Posterior vena cava (tissue), 2 donors: ENCODE measurements at regions not wholly inside any gene's neighbourhood (a gene's known extent, or its start where the extent isn't known, plus 50 kb on each side); places are given as distances from the start of the nearest gene placed in this dataset.

Experiments
- DNase-seq: peaks from one replicate; pipeline ENCODE4 v3.0.0-alpha.2; 2020; ENCODE audit warnings: low spot score
- intact Hi-C, 2 donors: fragments of 100-400 bp; cut with DNase I; formaldehyde crosslinking; loops; one replicate each; pipeline versions ENCODE4 v1.14.1 to v1.14.2; 2022 to 2023
- donor health status: DM: yes; HTN: yes; CAD: no.
- donor health status: DM: yes; HTN: yes; CAD: no.

- intact Hi-C loops: no loop called here
- DNase-seq: no peak
Observed at GRCh38 chr2:74735009-74735408, 81.0 kb downstream of the SEMA4F start.

GRCh38 chr2:74735564-74735963, 81.5 kb downstream of the SEMA4F start:
- intact Hi-C loops: no loop called here
- DNase-seq: no peak

- intact Hi-C loops: no loop called here
- no peak for DNase-seq
Observed at GRCh38 chr2:74736589-74736988, 82.5 kb downstream of the SEMA4F start.

GRCh38 chr2:74738586-74738985, 84.5 kb downstream of the SEMA4F start:
- intact Hi-C loops: no loop called here
- no peak for DNase-seq

GRCh38 chr2:74739129-74739528, 85.1 kb downstream of the SEMA4F start:
- no peak for DNase-seq
- intact Hi-C loops: no loop called here

DNA sequence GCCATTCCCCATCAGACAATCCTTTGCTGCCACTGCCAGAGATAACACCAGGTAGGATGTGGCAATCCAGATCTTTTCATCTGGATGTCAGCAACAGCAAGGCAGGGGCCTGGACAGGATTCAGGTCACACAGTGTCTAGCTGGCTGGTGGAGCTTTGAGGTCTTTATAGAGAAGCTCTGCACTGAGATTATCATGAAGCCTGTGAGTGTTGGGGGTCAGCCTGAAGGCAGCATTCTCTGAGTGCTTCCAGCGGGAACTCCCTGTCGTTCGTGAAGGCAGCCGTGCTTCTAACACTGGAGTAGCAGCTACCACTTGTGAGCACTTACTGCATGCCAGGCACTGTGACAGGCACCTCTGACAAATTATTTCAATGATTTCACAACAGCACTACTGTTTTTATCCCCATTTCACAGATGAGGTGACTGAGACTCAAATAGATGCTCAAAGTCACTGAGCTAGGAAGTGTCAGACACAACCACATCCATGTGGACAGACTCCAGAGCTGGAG, 85.7 kb downstream of the SEMA4F start:
- no peak for DNase-seq
- intact Hi-C loops: loop anchor here in 1 of 2 donors (2.0 kb wide), 1 partner anchor 77 kb away; no protein-coding TSS in a partner anchor

DNA sequence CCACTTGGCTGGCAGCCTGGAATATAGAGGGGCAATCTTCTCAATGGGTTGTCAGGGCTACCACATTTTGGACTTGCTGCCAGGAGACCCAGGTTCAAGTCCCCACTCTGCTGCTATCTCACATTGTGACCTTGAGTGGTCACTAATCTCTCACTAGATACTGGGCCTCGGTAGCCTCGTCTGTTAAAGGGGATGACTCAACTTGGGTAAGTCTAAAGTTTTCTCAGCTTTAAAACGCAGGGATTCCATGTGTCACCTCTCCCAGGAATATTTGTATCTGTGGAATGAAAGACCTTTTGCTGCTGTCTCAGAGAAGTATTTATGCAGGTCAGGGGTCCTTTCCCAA, 86.3 kb downstream of the SEMA4F start:
- intact Hi-C loops: loop anchor here in 1 of 2 donors (2.0 kb wide), 1 partner anchor 76 kb away; no protein-coding TSS in a partner anchor
- DNase-seq: no peak

DNA sequence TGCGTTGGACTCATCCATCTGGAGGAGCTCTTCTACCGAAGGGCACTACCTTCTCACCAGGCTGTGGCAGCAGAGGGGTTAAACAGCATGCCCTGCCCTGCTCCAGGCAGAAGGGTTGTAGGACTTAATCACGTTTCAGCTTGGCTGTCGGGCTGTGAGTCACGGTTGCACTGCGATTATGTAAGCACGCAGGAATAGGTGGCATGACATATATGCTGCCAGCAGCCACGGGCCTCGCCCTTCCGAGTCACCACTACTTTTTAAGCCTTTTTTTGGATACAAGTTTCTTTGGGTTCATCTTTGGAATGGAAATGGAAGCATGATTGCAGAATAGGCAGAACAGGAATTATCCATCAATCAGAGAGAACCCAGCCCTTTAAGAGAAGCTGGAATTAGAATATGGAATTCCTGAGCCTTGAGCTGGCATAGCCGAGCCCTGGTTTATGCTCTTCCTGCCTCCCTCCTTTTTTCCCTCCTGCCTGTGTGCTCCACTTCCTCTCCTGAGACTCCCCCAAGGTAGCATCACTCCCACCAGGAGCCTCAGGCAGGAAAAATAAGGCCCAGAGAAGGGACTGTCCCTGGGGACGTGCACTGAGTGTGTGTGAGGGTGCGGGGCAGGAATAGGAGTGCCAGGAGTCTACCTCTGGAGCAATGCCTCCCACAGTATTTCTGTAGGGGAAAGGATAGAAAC, 86.8 kb downstream of the SEMA4F start:
- intact Hi-C loops: loop anchor here in 1 of 2 donors (2.0 kb wide), 1 partner anchor 76 kb away; no protein-coding TSS in a partner anchor
- peak; percentile 85 for DNase-seq

DNA sequence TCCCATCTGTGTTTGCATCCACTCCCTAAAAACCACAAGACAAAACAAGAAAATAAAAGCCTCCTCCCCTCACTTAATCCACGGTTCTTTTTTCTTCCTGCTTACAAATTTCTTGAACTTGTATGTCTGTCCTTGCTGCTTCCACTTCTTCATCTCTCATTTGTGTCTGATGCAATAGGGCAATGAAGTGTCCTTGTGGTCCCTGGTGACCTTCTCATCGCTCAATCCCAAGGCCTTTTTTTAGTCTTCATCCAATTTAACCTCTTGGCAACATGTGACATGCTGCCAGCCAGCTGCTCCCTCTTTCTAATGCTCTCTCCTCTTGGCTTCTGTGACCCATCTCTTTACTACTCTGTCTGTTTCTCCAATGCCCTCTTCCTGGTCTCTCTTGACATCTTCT, 87.6 kb downstream of the SEMA4F start:
- intact Hi-C loops: loop anchor here in 1 of 2 donors (2.0 kb wide), 1 partner anchor 75 kb away; no protein-coding TSS in a partner anchor
- no peak for DNase-seq

DNA sequence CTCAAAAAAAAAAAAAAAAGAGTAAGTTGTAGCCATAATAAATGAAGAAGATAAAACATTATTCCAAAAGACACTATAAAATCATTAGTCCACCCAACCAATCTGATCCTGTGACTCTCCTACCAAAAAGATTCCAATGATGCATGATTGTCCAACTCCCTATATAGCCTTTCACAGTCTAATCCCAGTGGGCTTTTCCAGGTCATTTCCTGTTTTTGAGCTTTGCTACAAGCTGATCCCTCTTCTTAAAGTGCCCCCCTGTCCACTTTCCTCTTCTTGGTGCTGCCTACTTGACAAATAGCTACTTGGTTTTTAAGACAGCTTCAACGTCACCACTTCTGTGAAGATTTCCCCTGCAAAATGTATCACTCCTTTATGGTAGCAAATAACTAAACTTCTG, 88.4 kb downstream of the SEMA4F start:
- intact Hi-C loops: no loop called here
- DNase-seq: no peak

DNA sequence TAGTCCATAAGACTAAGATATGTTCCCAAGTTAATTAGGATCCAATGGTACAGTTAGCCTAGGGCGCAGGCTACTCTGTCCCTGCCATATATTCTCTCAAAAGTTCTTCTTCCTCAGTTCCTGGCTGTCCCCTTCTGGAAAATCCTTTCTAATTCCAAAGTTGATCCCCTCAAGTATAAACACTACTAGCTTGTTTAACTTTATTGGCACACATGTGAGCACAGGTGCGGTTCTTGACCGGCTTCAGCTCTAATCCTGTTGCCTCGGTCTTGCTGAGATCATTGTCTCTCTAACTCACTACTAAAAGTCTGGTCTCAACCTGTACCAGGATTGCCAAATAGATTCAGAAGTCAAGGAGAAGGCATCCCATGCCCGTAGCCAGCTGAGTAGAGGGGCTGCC, 89.0 kb downstream of the SEMA4F start:
- intact Hi-C loops: no loop called here
- no peak for DNase-seq

GRCh38 chr2:74743778-74744177, 89.7 kb downstream of the SEMA4F start:
- no peak for DNase-seq
- intact Hi-C loops: no loop called here

GRCh38 chr2:74744731-74745515, 89.0 kb upstream of the HK2 start:
- intact Hi-C loops: no loop called here
- no peak for DNase-seq

- no peak for DNase-seq
- intact Hi-C loops: no loop called here
Observed at GRCh38 chr2:74745766-74746165, 88.2 kb upstream of the HK2 start.

GRCh38 chr2:74746480-74746879, 87.4 kb upstream of the HK2 start:
- DNase-seq: no peak
- intact Hi-C loops: no loop called here

DNA sequence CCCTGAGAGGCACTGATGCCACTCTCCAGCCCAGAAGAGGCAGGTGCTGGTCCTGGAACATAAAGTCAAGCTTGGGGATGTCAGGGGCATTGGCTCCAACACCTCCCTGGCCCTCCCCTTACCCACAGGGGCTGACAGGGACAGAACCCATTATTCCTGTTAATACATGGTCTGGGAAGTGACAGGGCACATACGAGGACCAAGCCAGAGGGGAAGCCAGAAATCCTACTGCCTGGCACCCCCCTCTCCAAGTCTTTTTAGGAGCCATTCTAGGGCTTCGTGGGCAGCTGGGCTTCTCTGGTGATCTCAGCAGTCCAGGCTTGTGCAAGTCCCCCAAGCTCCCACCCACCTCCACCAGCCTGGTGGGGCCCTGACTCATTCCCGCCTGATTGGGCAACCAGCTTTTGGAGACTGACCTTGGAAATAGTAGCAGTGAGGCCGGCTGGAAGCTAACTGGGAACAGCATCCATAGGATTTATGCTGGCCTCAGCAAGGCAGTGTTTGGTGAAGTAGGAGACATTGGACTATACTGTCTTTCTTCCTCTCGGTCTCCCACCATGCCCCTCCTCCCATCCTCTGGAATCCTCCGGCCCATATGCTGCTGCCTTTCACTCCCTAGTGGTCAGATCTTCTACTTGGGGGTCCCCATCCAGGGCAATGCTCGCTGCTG, 86.4 kb upstream of the HK2 start:
- intact Hi-C loops: no loop called here
- no peak for DNase-seq

DNA sequence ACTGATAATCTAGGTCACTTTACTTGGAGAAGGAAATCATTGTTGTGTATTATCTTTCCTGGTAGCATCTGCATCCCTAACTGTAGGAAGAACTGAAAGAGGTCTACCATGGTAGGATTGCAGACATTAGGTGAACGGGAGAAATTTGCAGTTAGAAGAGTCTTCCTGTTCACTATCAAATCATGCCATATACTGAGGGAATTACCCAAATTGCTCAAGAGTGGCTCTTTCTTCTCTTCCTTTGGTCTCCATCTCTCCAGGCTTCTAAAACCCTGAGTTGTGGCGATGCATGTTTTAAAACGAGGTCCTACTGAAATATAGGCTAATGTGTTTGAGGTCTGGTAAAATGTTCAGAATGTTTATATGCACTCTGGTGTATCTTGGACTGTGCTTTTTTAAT, 85.3 kb upstream of the HK2 start:
- DNase-seq: no peak
- intact Hi-C loops: no loop called here

- no peak for DNase-seq
- intact Hi-C loops: no loop called here
Observed at GRCh38 chr2:74749432-74749831, 84.5 kb upstream of the HK2 start.

- intact Hi-C loops: loop anchor here in 1 of 2 donors (5.0 kb wide), 1 partner anchor 520 kb away; no protein-coding TSS in a partner anchor
- no peak for DNase-seq
Observed at GRCh38 chr2:74751981-74752851, 81.7 kb upstream of the HK2 start.
